NB4 (cell line): ENCODE measurements at regions not wholly inside any gene's neighbourhood (a gene's known extent, or its start where the extent isn't known, plus 50 kb on each side); places are given as distances from the start of the nearest gene placed in this dataset.

Experiments used
- MYC ChIP-seq: IDR thresholded peaks from 2 replicates; pipeline ENCODE4 v1.6.1; 2011; ENCODE audit warnings: low read depth, low read length
- POLR2A ChIP-seq: IDR thresholded peaks from 2 replicates; pipeline ENCODE4 v1.6.1; 2011; ENCODE audit warnings: mild to moderate bottlenecking; ENCODE audit not compliant: insufficient read length; ENCODE audit errors: extremely low read depth
- TF ChIP-seq, protein P1 (sequence below): IDR thresholded peaks from one replicate; pipeline ENCODE4 v1.5.1; 2012; ENCODE audit warnings: low read depth, low read length
- TF ChIP-seq, protein P2 (sequence below): IDR thresholded peaks from 2 replicates; pipeline ENCODE4 v1.6.1; 2011; ENCODE audit warnings: low read depth, low read length

DNA sequence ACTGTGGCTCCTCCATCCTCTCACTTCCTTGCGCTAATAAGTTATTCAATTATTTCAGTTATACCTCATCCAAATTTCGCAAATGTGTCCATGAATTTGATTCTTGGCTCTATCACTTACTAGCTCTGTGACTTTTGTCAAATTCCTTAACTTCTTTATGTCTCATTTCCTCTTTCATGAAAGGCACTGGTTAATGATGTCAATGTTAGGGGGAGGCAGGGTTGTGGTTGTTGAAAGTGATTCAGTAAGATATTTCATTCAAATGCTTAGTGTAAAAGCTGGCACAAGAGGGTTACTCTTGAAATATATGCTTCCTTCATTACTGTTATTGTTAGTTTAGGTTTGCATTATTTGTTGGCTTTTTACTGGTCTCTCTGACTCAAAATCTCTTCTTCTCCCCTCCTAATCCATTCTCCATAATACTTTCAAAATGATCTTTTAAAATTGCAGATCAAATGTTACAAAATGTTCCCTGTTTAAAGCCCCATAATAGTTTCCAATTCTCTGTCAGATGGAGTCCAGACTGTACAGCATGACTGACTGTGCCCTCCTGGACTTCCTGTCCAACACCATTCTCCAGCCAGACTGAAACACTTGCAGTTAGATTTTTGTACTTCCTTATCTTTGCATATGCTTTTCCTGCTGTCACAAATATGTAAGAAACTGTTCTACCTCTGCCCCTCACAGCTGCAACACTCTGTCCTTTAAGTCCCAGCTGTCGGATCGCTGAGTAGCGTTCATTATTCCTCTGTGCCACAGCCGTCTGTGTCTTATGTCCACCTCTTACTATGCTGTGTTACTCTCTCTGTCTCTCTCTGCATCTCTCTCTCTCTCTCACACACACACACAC, 510.6 kb upstream of the RAG2 start:
- TF ChIP-seq, protein P1, sequence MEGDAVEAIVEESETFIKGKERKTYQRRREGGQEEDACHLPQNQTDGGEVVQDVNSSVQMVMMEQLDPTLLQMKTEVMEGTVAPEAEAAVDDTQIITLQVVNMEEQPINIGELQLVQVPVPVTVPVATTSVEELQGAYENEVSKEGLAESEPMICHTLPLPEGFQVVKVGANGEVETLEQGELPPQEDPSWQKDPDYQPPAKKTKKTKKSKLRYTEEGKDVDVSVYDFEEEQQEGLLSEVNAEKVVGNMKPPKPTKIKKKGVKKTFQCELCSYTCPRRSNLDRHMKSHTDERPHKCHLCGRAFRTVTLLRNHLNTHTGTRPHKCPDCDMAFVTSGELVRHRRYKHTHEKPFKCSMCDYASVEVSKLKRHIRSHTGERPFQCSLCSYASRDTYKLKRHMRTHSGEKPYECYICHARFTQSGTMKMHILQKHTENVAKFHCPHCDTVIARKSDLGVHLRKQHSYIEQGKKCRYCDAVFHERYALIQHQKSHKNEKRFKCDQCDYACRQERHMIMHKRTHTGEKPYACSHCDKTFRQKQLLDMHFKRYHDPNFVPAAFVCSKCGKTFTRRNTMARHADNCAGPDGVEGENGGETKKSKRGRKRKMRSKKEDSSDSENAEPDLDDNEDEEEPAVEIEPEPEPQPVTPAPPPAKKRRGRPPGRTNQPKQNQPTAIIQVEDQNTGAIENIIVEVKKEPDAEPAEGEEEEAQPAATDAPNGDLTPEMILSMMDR, result no peak
- TF ChIP-seq POLR2A (no peak), MYC (no peak)
- TF ChIP-seq, protein P2, sequence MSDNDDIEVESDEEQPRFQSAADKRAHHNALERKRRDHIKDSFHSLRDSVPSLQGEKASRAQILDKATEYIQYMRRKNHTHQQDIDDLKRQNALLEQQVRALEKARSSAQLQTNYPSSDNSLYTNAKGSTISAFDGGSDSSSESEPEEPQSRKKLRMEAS, result no peak
